ENCODE measurements at regions not wholly inside any gene's neighbourhood (a gene's known extent, or its start where the extent isn't known, plus 50 kb on each side); places are given as distances from the start of the nearest gene placed in this dataset.
"Not testable (repeated sequence)": the region's sequence is repeated elsewhere in the genome, so short reads cannot be mapped to it uniquely, and the experiment has no call there.

DNA sequence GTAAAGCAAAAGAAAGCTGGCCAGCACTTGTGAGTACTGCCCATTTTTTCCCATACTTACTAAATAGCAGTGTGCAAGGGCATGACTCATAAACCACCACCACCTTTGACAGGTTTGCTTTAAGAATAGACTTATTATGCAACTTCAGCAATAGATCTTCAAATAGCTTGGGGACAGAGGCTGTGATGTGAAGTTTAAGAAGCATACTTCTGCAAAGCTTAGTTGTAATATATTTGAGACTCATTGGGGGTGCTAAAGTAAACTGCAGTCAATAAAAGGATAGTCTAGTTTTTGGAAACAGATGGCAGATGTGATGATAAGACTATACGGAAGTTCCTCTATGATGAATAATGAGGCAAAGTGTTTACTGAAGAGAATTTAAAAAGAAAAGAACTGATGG lies 210.0 kb downstream of the PLA2G4A start:
- DNase-seq = no peak

DNA sequence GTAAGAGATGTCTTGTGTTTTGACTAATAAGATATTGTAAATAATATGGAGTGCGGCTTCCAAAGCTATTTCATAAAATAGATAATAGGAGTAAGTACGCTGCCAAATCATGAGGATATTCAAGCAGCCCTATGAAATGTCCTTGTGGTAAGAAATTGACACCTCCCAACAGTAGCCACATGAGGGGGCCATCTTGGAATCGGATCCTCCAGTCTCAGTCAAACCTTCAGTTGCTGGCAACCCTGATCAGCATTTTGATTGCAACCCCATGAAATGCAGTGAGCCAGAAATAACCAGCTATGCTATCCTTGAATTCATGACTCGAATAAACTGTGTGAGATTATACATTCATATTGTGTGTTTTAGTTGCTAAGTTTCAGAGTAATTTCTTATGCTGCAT lies 212.4 kb downstream of the PLA2G4A start:
- DNase-seq = no peak

GRCh38 chr1:187042538-187042937 lies 213.8 kb downstream of the PLA2G4A start:
- DNase-seq = no peak

GRCh38 chr1:187043433-187043832 lies 214.7 kb downstream of the PLA2G4A start:
- DNase-seq = not testable (repeated sequence)

GRCh38 chr1:187044411-187044810 lies 215.7 kb downstream of the PLA2G4A start:
- no peak for DNase-seq

DNA sequence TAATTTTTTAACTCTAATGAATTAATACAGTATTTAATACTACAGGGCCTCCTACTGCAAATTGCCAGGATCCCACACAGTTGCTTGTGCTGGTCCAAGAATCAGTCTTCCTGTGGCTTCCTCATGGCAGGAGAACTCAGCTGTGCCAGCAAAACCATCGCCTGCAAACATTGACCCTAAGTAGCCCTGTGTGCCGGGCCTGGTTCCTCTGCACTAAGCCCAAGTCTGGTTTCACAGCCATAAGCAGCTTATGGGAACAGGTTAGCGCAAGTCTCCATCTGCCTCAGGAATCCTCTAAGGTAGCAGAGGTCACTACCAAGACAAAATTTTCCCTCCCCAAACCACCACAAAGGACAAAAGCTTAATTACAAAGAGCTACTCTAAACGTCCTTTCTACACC lies 216.6 kb downstream of the PLA2G4A start:
- peak in 1 of 14 donors; percentile 24 for DNase-seq

GRCh38 chr1:187046293-187046692 lies 217.5 kb downstream of the PLA2G4A start:
- DNase-seq = no peak

GRCh38 chr1:187047298-187047697 lies 218.5 kb downstream of the PLA2G4A start:
- DNase-seq = no peak

GRCh38 chr1:187051618-187052232 lies 223.0 kb downstream of the PLA2G4A start:
- DNase-seq = peak in 3 of 14 donors; percentile 5 to 50 (median 31)

DNA sequence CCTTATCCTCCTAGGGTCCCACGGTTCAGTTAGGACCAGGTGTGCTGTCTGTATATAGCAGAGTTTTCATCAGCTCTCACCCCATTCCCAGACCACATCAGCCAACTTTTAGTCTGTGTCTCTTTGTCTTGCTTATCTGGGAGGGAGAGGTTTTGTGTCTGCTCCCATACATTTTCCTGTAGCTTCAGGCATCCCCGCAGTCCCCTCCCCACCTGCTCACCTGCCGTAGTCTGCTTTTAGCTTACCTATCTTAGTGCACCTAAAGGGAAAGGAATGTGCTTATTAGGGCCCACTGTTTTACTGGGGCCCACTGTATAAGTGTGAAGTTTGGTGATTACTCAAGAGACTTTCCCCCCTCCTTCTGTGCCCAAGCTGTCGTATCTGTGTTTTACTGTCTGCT lies 225.1 kb downstream of the PLA2G4A start:
- no peak for DNase-seq

DNA sequence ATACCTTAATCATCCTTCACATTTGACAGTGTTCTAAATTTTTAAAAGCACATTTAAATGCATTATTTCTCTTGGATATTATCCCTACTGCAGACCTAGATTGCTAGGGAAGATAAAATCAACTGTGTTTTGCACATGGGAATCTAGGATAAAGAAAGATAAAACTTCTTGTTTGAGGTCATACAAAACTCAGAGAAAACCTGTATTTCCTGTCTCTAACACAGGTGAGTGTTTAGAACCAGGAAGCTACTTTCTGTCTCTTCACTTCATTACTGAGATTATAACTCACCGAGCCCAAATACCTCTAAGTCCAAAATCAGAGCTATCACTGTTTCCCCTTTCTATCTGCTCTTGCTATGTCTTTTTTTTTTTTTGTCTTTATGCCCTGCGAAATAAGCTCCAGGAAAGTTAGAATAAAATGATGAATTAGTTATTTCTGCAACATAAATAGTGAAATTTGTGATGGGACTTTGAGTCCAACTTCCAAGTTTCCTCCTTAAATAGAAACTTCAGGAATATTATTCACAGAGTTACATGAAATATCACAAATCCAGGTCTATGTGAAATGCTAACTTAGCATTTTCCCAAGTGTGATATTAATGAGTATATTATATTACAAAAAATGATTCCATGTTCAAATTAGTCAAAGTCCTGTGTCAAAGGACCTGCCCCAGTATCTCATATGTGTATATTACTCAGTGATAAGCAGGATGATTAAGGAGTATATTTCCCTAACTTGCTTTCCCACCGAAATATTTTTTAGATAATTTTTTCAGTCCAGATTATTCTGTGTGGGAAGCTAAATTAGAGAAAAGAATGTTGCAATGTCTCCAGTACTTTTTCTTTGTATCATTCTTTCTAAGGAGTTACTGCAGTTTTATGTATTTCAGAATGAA lies 226.4 kb downstream of the PLA2G4A start:
- no peak for DNase-seq

DNA sequence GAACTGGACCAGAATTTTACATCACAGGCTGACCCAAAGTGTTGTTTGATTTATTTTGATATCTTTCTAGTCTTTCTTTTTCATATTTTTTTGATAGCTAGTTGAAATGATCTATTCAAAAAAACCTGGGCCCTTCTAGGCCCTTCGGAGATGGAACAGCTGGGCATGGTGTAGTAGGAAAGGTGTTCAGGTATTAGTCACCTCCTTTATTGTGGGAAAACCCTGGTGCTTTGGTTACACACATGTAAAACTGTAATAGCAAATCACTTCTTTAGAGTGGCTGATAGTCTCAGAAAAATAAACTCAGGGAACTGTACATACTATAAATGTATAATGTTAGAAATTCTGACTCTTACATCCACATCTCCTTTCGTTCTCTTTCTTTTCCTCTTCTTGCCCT lies 234.5 kb downstream of the PLA2G4A start:
- DNase-seq = no peak

GRCh38 chr1:187067160-187067559 lies 238.4 kb downstream of the PLA2G4A start:
- peak in 1 of 14 donors; percentile 10 for DNase-seq

DNA sequence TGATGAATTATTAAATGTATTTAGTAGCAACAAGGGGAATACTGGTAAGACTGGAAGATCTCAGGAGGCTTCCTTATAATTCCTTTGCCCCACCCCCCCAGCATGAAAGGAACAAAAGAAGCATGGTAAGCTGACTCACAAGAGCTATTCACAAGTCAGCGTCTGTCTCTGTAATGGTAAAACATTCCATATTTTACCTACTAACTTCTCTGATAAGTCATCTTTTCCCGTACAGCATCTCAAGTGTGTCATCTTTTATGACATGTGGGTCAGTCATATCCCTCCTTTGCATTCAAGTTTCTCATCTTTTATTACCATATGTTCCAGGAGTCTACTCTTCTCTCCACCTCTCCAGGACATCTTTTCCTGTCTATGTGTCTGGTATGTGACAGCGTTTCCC lies 241.3 kb downstream of the PLA2G4A start:
- DNase-seq = no peak

- not testable (repeated sequence) for DNase-seq
Measured at GRCh38 chr1:187072262-187073034, 243.7 kb downstream of the PLA2G4A start.

GRCh38 chr1:187073035-187073560 lies 244.3 kb downstream of the PLA2G4A start:
- DNase-seq = not testable (repeated sequence)

GRCh38 chr1:187073634-187074245 lies 245.0 kb downstream of the PLA2G4A start:
- DNase-seq = not testable (repeated sequence)

DNA sequence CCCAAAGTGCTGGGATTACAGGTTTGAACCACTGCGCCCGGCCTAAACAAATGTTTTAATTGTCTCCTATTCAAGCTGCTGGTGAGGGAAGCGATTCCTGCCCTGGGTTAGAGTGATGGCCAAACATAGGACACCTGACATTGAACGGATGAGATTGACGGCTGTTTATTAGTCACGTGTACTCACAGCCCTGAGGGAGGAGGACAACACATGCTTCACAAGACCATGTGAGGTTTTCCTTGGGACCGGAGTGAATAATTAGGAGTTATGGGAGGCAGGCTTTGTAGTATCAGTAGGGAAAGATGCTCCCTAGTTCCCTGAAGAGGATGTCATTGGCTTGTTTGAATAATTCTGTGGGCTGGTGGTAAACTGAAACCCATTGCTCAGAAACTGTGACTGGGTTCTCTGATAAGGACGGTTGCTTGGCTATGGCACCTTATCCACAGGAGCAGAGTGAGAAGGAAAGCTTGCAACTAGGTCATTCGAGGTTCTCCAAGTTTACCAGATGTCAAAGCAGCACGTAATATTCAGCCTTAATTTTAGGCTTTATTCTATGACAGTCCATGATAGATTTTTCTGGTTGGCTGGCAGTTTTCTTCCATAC lies 245.8 kb downstream of the PLA2G4A start:
- no peak for DNase-seq

DNA sequence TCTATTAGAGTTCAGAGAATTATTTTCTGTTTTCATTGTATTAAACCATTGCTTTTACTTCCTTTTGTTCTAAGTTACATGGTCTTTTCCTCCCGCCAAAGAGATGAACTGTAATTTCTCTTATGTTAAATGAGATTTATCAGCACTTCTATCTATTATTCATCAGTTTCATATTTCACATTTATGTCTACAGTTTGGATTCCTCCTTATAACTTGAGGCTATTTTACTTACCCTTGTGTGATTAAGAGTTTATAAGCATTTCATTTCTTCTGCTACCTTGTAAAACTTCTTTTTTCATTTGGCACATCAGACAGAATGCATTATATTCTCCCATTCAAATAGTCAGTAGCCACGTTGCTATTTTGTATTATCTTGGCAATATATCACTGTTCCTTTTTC lies 248.2 kb downstream of the PLA2G4A start:
- DNase-seq = no peak

DNA sequence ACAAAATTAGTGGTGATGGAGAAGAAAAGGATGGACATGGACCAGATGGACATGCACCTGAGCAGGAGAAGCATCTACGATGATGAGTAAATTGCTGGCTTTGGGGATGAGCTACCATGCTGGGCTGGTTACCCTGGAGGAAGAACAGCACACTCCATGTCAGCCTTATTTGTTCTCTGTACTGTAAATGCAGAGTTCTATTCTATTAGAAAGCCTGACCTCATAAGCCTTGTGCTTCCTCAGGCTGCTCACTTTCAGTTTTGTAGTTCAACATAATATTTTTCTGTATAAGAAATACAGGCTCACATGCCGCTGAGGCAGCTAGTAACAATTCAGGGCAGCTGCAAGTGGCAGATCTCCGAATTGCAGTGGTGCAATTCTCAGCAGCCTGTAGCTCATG lies 249.6 kb downstream of the PLA2G4A start:
- DNase-seq = peak in 1 of 14 donors; percentile 62

GRCh38 chr1:187078916-187079315 lies 250.2 kb downstream of the PLA2G4A start:
- DNase-seq = peak in 1 of 14 donors; percentile 71

DNA sequence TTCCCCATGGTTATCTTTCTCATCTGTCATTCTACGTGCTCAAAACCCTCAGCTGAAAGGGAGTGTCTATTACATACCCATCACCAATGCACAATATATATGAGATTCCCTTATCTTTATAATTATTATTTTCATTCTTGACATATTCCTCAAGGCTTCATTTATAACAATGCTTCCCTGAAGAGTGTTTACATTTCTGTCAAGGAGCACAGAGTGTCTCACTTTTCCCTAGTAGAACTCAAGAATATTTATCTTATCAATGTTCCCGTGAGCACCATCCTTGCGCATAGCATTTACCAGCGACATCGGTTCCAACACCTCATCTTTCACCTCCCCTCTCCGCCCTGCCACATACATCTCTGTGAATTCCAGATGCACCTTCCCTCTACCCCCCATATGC lies 250.6 kb downstream of the PLA2G4A start:
- no peak for DNase-seq

All from C1 segment of cervical spinal cord (tissue), 14 donors.